Thyroid gland (tissue), 4 donors: ENCODE measurements at regions not wholly inside any gene's neighbourhood (a gene's known extent, or its start where the extent isn't known, plus 50 kb on each side); places are given as distances from the start of the nearest gene placed in this dataset.

Source experiments
- DNase-seq, 2 donors: peaks; one replicate each; pipeline ENCODE4 v3.0.0-alpha.2; 2019
- H3K27ac ChIP-seq, 3 donors: fragments of 200-600 bp; sonication (generic); 1 replicate in 2 of 3; 2 replicates in 1 of 3; pipeline ENCODE4 v1.5.1; 2016 to 2019; ENCODE audit warnings: mild to moderate bottlenecking in 1 of 3, moderate library complexity in 1 of 3
- H3K27me3 ChIP-seq: fragments of 200-600 bp; sonication (generic); one replicate; pipeline ENCODE4 v1.5.1; 2019
- H3K36me3 ChIP-seq, 2 donors: fragments of 200-600 bp; sonication (generic); one replicate each; pipeline ENCODE4 v1.5.1; 2016 to 2019
- H3K4me1 ChIP-seq, 2 donors: fragments of 200-600 bp; sonication (generic); one replicate each; pipeline ENCODE4 v1.5.1; 2017 to 2019
- H3K4me3 ChIP-seq, 3 donors: fragments of 200-600 bp; sonication (generic); replicated peaks in 1 of 3; 1 replicate in 2 of 3; 2 replicates in 1 of 3; pipeline ENCODE4 v1.5.1; 2016; ENCODE audit warnings: mild to moderate bottlenecking in 1 of 3
- H3K9me3 ChIP-seq: fragments of 200-600 bp; sonication (generic); one replicate; pipeline ENCODE4 v1.5.1; 2017
- CTCF ChIP-seq, 6 experiments: fragments of 200-600 bp in 3 of 6; fragments of 450-650 bp in 3 of 6; sonication (generic) in 3 of 6; IDR thresholded peaks; one replicate each; pipeline ENCODE4 v1.5.1; 2016 to 2019; ENCODE audit warnings: antibody characterized with exemption in 6 of 6, mild to moderate bottlenecking in 2 of 6, inconsistent platforms in 1 of 6, moderate library complexity in 1 of 6
- POLR2A ChIP-seq, 2 donors: fragments of 450-650 bp; IDR thresholded peaks; one replicate each; pipeline ENCODE4 v1.6.1; 2017; ENCODE audit warnings: antibody characterized with exemption in 2 of 2, mild to moderate bottlenecking in 2 of 2, moderate library complexity in 1 of 2
- WGBS, 2 donors: methylation state at CpG; one replicate each; pipeline ENCODE4 v1.1.5; 2017; 5-methylcytosine and 5-hydroxymethylcytosine counted together
- intact Hi-C: fragments of 100-400 bp; cut with DNase I; formaldehyde crosslinking; loops from one replicate; pipeline ENCODE4 v1.15.1; 2023

- no peaks in the 10 kb centered on the region for H3K9me3 ChIP-seq
- H3K4me3 ChIP-seq: no peak overlapping the region
- H3K4me1 ChIP-seq: peaks cover 3 to 18% of the 10 kb centered on the region in 2 donors
- TF ChIP-seq CTCF (IDR thresholded peaks at IDR 0.05) (no peak), POLR2A (IDR thresholded peaks at IDR 0.05) (no peak)
- H3K36me3 ChIP-seq: no peaks in the 10 kb centered on the region
- intact Hi-C loops: no loop called here
- H3K27me3 ChIP-seq: no peaks in the 10 kb centered on the region
- 92 to 93% methylated on average over 8 of the region's 8 CpGs for WGBS, 2 donors
- no peak for DNase-seq
- H3K27ac ChIP-seq: no peak overlapping the region
Observed at GRCh38 chr12:124658806-124659402, 91.5 kb upstream of the NCOR2 start.

GRCh38 chr12:124658302-124658701, 90.9 kb upstream of the NCOR2 start:
- no peaks in the 10 kb centered on the region for H3K27me3 ChIP-seq
- no peak for DNase-seq
- no peaks in the 10 kb centered on the region for H3K36me3 ChIP-seq
- WGBS, 2 donors: 53 to 62% methylated on average over 4 of the region's 4 CpGs
- no peaks in the 10 kb centered on the region for H3K9me3 ChIP-seq
- peaks cover 3 to 18% of the 10 kb centered on the region in 2 donors for H3K4me1 ChIP-seq
- TF ChIP-seq POLR2A (IDR thresholded peaks at IDR 0.05) (no peak), CTCF (IDR thresholded peaks at IDR 0.05) (no peak)
- H3K4me3 ChIP-seq: no peak overlapping the region
- intact Hi-C loops: no loop called here
- no peak overlapping the region for H3K27ac ChIP-seq

- intact Hi-C loops: no loop called here
- WGBS, 2 donors: 64 to 67% methylated on average over 8 of the region's 8 CpGs
- no peak overlapping the region for H3K27ac ChIP-seq
- TF ChIP-seq CTCF (IDR thresholded peaks at IDR 0.05) (no peak), POLR2A (IDR thresholded peaks at IDR 0.05) (no peak)
- H3K4me1 ChIP-seq: peaks cover 3 to 18% of the 10 kb centered on the region in 2 donors
- no peak for DNase-seq
- H3K36me3 ChIP-seq: no peaks in the 10 kb centered on the region
- H3K4me3 ChIP-seq: no peak overlapping the region
- H3K9me3 ChIP-seq: no peaks in the 10 kb centered on the region
- H3K27me3 ChIP-seq: no peaks in the 10 kb centered on the region
Observed at GRCh38 chr12:124656947-124657434, 89.6 kb upstream of the NCOR2 start.

- H3K27ac ChIP-seq: peak overlapping the region; percentile 73 to 90 (median 88)
- TF ChIP-seq CTCF (IDR thresholded peaks at IDR 0.05) (no peak), POLR2A (IDR thresholded peaks at IDR 0.05) (peak in 1 of 2 donors; percentile 3)
- DNase-seq: peak; percentile 45 to 56
- intact Hi-C loops: no loop called here
- H3K4me1 ChIP-seq: peaks cover 3 to 18% of the 10 kb centered on the region in 2 donors
- 37 to 47% methylated on average over 14 to 19 of the region's 20 CpGs for WGBS, 2 donors
- no peaks in the 10 kb centered on the region for H3K9me3 ChIP-seq
- H3K4me3 ChIP-seq: peak overlapping the region in 1 of 3 donors; percentile 10
- H3K27me3 ChIP-seq: no peaks in the 10 kb centered on the region
- no peaks in the 10 kb centered on the region for H3K36me3 ChIP-seq
Observed at GRCh38 chr12:124655698-124656516, 88.5 kb upstream of the NCOR2 start.
